ENCODE measurements at regions not wholly inside any gene's neighbourhood (a gene's known extent, or its start where the extent isn't known, plus 50 kb on each side); places are given as distances from the start of the nearest gene placed in this dataset.

DNA sequence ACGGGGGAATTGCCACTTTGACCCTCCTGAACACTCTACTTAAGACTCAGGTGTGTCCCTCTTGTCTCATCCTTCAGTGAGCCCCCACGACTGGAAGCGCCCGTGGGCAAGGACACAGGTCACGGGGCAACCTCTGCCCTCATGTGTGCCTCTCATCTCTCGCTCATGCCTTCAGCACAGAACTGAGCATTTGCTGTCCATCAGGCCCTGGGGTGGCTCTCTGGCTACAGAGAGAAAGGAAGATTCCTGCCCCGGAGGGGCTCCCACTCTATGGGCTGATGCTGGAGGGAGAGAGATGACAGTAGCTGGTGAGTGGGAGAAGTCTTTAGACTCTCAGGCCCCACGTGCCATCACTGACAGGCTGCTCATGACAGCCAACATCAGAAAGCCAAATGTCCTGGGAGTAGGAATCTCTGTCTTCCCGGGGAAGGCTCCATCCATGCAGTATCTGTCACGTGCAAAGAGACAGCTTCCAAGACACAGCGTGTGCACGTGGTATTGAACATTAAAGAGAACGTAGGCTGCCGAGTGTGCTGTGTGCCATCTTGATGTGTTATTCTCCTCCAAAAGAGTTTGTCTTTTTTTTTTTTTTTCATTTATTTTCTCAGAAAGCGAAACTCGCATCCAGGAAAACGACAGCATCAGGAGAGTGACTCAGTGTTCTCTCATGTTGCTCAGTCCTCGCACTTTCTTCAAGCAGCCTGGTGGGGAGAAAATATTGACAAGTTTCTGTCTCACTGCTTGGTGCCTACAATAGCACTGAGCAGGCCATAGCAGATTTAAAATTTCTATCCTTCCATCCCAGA lies 190.5 kb downstream of the GAS1 start:
- Histone ChIP-seq H3K4me3 (ENCODE audit: severe bottlenecking) (no peak overlapping the region), H3K36me3 (ENCODE audit: low read depth) (no peaks in the 10 kb centered on the region), H3K27ac (ENCODE audit: poor library complexity, severe bottlenecking) (no peak overlapping the region), H3K4me1 (ENCODE audit: insufficient read depth, poor library complexity, severe bottlenecking) (no peaks in the 10 kb centered on the region), H3K27me3 (ENCODE audit: insufficient read depth, poor library complexity, severe bottlenecking) (no peaks in the 10 kb centered on the region), H3K9me3 (ENCODE audit: severe bottlenecking) (no peaks in the 10 kb centered on the region)
- no peak for TF ChIP-seq CTCF (IDR thresholded peaks at IDR 0.05; ENCODE audit: poor library complexity, severe bottlenecking)
- no peak for DNase-seq (ENCODE audit: low spot score)
- ATAC-seq (ENCODE audit: low read depth), result no peak

- H3K4me3 ChIP-seq (ENCODE audit: severe bottlenecking), result no peak overlapping the region
- no peaks in the 10 kb centered on the region for H3K4me1 ChIP-seq (ENCODE audit: insufficient read depth, poor library complexity, severe bottlenecking)
- no peaks in the 10 kb centered on the region for H3K36me3 ChIP-seq (ENCODE audit: low read depth)
- H3K9me3 ChIP-seq (ENCODE audit: severe bottlenecking), result no peaks in the 10 kb centered on the region
- H3K27me3 ChIP-seq (ENCODE audit: insufficient read depth, poor library complexity, severe bottlenecking), result no peaks in the 10 kb centered on the region
- ATAC-seq (ENCODE audit: low read depth) (no peak), DNase-seq (ENCODE audit: low spot score) (no peak)
- H3K27ac ChIP-seq (ENCODE audit: poor library complexity, severe bottlenecking), result no peak overlapping the region
- TF ChIP-seq CTCF (IDR thresholded peaks at IDR 0.05; ENCODE audit: poor library complexity, severe bottlenecking), result no peak
Measured at GRCh38 chr9:86755561-86755941, 191.8 kb downstream of the GAS1 start.

DNA sequence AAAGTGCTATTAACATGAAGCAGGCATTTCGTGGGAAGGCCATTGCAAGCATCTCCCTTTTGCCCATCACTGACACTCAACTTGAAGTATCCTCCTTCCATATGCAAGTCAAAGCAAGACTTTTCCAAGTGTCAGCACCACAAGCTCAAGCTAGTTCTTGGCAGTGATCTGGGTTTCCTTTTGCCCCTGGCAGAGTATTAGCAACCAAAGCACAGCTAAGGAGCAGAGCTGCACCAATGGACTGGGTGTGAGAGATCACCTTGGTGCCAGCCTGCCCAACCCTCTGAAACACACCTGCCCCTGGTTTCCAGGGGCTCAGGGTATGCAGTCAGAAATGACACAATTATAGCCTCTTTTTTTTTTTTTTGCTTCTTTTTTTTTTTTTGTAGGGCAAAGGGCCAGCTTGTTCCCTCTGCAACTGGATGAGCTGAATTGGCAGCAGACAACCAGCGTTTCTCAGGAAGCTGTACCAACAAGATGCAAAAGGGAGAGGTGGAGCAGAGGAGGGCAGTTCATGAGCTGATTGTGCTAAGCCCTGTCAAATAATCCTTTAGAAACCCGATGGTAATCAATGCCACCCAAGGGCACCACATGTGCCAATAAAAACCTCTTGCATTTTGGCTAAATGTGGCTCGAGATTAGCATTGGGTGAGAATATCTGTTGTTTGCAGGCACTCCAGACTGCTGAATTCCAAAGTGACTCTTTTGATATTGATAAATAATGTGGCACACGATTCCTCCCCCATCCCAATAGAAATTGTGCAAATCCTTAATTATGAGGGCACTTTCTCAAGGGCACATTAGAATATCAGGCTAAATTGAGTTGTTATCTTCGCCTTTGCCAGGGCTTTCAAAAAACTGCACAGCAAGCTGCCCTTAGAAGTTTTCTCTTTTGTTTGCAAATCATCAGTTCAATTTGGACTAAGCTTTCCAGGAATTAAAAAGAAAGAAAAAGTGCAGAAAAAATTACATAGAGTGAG lies 192.4 kb downstream of the GAS1 start:
- Histone ChIP-seq H3K9me3 (ENCODE audit: severe bottlenecking) (no peaks in the 10 kb centered on the region), H3K27ac (ENCODE audit: poor library complexity, severe bottlenecking) (no peak overlapping the region), H3K4me1 (ENCODE audit: insufficient read depth, poor library complexity, severe bottlenecking) (no peaks in the 10 kb centered on the region), H3K27me3 (ENCODE audit: insufficient read depth, poor library complexity, severe bottlenecking) (no peaks in the 10 kb centered on the region), H3K4me3 (ENCODE audit: severe bottlenecking) (no peak overlapping the region), H3K36me3 (ENCODE audit: low read depth) (no peaks in the 10 kb centered on the region)
- no peak for ATAC-seq (ENCODE audit: low read depth)
- no peak for TF ChIP-seq CTCF (IDR thresholded peaks at IDR 0.05; ENCODE audit: poor library complexity, severe bottlenecking)
- no peak for DNase-seq (ENCODE audit: low spot score)

DNA sequence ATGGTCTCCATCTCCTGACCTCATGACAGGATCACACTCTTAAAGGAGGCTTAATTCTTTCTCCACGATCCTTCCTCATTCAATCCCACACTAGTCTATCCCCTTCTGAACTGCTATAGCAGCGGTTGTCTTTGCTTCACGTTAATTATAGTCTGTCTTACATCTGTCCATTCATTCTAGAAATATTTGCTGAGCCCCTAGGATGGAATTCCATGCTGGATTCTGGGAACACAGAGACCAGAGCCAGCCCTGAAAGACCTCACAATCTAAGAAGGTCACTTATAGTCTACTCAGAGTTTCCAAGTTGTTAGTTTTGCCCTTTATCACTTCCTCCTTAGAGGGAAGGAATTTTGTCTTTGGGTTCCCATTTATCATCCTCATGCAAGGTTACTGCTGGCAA lies 193.5 kb downstream of the GAS1 start:
- H3K27ac ChIP-seq (ENCODE audit: poor library complexity, severe bottlenecking), result no peak overlapping the region
- H3K4me3 ChIP-seq (ENCODE audit: severe bottlenecking), result no peak overlapping the region
- H3K27me3 ChIP-seq (ENCODE audit: insufficient read depth, poor library complexity, severe bottlenecking), result no peaks in the 10 kb centered on the region
- no peaks in the 10 kb centered on the region for H3K36me3 ChIP-seq (ENCODE audit: low read depth)
- no peak for TF ChIP-seq CTCF (IDR thresholded peaks at IDR 0.05; ENCODE audit: poor library complexity, severe bottlenecking)
- no peaks in the 10 kb centered on the region for H3K4me1 ChIP-seq (ENCODE audit: insufficient read depth, poor library complexity, severe bottlenecking)
- ATAC-seq (ENCODE audit: low read depth) (no peak), DNase-seq (ENCODE audit: low spot score) (no peak)
- no peaks in the 10 kb centered on the region for H3K9me3 ChIP-seq (ENCODE audit: severe bottlenecking)
